ENCODE measurements at regions not wholly inside any gene's neighbourhood (a gene's known extent, or its start where the extent isn't known, plus 50 kb on each side); places are given as distances from the start of the nearest gene placed in this dataset.
"Not testable (repeated sequence)": the region's sequence is repeated elsewhere in the genome, so short reads cannot be mapped to it uniquely, and the experiment has no call there.

DNA sequence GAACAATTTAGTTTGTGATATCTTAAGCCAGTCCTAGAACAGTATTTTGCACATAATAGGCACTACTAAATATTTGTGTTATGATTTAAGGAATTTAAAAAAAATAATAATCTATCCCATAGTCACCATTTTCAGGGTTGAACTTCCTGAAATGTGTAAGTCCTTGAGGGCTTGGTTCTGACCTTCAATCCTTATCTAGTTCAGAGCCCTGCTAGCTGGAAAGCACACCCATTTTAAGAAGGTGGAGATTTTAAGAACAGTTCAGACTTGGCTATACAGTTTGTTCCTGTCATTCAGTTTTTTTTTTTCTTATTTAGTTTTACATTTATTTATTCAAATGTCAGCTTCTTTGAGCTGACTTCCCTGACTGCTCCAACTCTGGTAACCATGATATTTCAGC lies 183.4 kb upstream of the MAGI2 start:
- TF ChIP-seq, protein P1, sequence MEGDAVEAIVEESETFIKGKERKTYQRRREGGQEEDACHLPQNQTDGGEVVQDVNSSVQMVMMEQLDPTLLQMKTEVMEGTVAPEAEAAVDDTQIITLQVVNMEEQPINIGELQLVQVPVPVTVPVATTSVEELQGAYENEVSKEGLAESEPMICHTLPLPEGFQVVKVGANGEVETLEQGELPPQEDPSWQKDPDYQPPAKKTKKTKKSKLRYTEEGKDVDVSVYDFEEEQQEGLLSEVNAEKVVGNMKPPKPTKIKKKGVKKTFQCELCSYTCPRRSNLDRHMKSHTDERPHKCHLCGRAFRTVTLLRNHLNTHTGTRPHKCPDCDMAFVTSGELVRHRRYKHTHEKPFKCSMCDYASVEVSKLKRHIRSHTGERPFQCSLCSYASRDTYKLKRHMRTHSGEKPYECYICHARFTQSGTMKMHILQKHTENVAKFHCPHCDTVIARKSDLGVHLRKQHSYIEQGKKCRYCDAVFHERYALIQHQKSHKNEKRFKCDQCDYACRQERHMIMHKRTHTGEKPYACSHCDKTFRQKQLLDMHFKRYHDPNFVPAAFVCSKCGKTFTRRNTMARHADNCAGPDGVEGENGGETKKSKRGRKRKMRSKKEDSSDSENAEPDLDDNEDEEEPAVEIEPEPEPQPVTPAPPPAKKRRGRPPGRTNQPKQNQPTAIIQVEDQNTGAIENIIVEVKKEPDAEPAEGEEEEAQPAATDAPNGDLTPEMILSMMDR (IDR thresholded peaks at IDR 0.05; ENCODE audit: extremely low read depth, missing control alignments): no peak
- no peak for DNase-seq (ENCODE audit: low spot score)

DNA sequence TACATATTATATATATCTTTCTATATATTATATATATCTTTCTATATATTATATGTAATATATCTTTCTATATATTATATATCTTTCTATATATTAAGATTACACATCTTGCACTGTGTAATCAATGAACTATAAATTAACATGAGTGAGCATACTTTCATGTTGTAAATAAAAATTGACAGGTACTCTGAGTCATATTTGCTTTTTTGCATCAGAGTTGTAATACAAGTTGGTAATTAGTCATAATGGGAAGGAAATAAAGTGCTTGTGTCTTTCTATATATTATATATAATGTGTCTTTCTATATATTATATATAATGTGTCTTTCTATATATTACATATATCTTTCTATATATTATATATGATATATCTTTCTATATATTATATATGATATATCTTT lies 172.5 kb upstream of the MAGI2 start:
- DNase-seq (ENCODE audit: low spot score): not testable (repeated sequence)

DNA sequence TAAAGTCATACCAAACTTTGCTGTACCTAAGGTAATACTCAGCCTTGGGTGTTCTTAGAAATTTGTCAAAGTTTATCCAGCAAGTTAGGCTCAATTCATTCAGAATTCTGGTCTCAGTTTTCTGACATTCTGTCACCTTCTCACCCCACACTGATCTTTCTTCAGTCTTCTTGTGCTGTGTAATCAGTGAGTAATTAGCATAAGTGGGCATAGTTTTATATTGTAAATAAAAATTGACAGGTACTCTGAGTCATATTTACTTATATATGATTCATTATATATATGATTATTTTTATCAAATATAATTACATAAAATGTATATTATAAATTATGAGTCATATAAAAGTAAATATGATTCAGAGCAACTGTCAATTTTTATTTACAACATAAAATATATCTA lies 170.9 kb upstream of the MAGI2 start:
- TF ChIP-seq, protein P1 (IDR thresholded peaks at IDR 0.05; ENCODE audit: extremely low read depth, missing control alignments): no peak
- DNase-seq (ENCODE audit: low spot score): no peak

DNA sequence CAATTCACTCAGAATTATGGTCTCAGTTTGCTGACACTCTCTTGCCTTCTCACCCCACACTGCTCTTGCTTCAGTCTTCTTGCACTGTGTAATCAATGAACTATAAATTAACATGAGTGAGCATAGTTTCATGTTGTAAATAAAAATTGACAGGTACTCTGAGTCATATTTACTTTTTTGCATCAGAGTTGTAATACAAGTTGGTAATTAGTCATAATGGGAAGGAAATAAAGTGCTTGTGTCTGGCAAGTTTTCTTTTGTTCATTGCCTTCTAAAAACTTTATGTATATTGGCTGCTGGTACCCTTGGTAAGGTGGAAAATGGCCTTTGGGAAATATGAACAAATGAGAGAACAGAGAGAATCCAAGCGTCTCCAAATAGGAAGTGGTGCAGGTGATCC lies 169.3 kb upstream of the MAGI2 start:
- TF ChIP-seq, protein P1 (IDR thresholded peaks at IDR 0.05; ENCODE audit: extremely low read depth, missing control alignments): no peak

DNA sequence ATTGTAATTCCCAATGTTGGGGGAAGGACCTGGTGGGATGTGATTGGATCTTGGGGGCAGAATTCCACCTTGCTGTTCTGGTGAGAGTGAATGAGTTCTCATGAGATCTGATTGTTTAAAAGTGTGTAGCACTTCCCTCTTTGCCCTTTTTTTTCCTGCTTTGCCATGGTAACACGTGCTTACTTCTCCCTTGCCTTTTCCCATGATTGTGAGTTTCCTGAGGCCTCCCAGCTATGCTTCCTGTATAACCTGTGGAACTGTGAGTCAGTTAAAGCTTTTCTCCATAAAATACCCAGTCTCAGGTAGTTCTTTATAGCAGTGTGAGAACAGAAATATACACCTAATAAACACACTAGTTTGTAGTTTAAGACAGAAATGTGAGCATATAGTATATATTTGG lies 166.8 kb upstream of the MAGI2 start:
- DNase-seq (ENCODE audit: low spot score): no peak
- TF ChIP-seq, protein P1 (IDR thresholded peaks at IDR 0.05; ENCODE audit: extremely low read depth, missing control alignments): no peak

More for the DNA sequence above, 169.3 kb upstream of the MAGI2 start:
- DNase-seq (ENCODE audit: low spot score): no peak

DNA sequence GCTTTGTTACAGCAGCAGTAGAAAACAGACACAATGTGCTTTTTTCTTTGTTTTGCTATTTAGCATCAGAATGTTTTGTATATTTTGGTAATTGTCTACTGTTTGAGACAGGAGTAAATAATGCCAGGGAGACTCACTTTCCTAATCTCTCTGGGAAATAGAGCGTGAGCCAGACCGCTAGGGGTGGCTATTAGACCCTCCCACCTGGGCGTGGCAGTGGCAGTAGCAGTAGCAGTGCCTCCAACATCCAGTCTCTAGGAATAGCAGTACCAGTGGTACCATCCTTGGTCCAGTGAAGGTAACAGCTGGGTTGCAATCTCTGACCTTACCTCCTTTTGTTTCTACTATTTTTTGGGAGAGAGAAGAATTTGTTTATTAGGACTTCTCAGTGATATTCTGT lies 165.7 kb upstream of the MAGI2 start:
- TF ChIP-seq, protein P1 (IDR thresholded peaks at IDR 0.05; ENCODE audit: extremely low read depth, missing control alignments): no peak
- no peak for DNase-seq (ENCODE audit: low spot score)

DNA sequence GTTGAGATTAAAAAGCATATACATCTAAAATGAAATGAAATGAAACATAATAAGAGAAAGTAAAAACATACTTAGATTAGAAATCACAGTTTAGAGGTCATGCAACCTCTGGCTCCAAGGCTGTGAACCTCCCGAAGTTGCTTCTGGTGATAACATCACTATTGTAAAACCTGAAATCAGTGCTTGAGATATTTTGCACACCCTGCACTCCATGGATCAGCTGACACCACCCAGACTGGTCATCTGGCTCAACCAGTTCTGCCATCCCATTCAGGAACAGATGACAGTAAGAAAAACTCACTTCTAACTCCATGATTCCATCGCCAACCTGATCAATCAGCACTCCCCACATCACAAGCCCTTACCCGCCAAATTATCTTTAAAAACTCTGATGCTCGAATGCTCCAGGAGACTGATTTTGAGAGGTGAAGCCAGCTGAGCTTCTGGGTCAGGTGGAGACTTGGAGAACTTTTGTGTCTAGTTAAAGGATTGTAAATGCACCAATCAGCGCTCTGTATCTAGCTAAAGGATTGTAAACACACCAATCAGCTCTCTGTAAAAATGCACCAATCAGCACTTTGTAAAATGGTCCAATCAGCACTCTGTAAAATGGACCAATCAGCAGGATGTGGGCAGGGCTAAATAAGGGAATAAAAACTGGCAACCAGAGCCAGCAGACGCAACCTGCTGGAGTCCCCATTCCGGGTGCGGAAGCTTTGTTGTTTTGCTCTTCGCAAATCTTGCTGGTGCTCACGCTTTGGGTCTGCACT lies 162.6 kb upstream of the MAGI2 start:
- no peak for DNase-seq (ENCODE audit: low spot score)
- TF ChIP-seq, protein P1 (IDR thresholded peaks at IDR 0.05; ENCODE audit: extremely low read depth, missing control alignments): no peak

DNA sequence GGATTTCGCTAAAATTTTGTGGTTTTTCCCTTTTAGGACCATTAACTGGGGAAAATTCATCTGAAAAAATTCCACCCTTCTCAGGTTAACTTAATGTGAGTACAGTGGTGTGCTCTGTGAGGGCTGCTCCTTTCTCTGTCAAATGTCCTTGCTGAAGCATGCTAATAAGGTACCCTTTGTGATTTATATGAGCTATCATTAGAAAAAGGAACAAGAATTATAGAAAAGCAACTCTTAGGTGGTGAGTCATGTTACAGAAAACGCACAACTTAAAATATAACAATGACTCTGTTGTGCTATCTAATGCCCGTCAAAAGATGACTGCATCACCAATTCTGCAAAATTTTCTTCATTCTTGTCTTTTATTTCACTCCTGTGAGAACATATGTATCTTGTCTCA lies 162.0 kb upstream of the MAGI2 start:
- DNase-seq (ENCODE audit: low spot score): no peak
- TF ChIP-seq, protein P1 (IDR thresholded peaks at IDR 0.05; ENCODE audit: extremely low read depth, missing control alignments): no peak

Data from GM20000 (cell line).